ENCODE measurements at regions not wholly inside any gene's neighbourhood (a gene's known extent, or its start where the extent isn't known, plus 50 kb on each side); places are given as distances from the start of the nearest gene placed in this dataset.

DNA sequence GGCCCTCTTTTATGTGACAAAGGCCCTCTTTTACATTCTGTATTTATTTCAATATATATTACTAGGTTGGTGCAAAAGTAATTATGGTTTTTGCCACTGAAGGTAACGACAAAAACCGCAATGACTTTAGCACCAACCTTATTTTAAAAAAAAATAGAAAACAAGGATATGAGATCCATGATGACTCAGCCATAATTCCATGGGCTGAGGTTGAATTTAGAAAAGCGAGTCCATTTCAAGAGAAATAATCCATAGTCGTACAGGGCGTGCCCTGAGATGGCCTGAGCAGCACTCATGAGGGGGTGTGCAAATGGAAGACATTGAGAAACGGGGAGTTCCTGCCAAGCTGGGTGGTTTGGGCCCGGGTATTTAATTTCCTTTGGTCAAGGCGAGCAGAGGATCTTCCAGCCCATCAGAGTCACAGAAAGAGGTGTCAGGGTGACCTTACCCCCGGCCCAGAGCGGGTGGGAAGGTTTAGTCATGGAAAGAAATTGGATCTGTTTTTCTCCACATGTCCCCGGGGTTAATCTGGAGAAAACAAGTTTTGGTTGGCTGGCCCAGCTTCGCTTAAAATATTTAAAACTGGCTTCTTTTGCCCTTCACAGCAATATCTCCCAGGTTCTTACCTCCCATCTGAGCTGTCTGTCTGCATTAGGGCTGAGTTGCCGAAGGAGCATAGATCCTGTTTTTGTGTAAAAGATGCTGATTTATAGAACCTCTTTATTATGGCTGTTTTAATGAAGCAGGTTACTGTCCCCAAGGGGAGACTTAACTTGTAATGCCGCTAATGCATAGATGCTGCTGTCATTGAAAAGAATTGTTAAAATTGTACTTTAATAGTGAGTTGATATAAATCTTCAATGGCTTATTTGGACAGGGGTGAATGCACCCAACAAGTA lies 255.6 kb downstream of the PREX1 start:
- no peak for DNase-seq (ENCODE audit: low spot score)

DNA sequence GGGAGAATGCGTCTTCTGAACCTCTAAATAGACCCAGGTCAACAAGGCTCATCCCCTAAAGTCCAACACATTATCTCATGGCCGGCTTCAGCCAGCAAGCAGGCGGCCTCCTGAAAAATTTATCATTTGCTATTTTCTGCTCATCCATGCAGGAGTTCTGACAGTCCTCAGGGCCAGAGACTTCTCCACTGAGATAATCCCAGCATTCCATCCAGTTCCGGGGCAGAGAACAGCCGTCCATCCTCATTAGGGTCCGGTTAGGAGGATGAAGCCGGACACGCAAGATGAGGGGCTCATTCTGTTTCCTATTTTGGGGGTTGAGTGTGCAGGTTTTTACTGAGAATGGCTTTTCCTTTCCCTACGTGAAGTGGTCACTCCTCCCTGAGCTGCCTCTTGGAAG lies 258.1 kb downstream of the PREX1 start:
- no peak for DNase-seq (ENCODE audit: low spot score)

DNA sequence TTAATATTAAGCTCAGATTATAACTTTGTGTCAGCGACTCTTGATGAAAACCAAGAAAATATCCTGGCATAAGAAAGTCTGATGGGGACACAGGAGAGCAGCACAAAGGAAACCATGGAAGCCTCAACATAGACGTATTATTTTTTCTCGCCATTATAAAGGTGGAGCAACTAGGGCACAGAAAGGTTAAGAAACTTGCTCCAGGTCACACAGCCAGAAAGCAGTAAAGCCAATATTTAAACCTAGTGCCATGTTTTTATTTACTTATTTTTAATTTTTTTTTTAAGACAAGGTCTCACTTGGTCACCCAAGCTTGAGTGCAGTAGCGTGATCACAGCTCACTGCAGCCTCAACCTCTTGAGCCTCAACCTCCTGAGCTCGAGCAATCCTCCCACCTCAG lies 259.3 kb downstream of the PREX1 start:
- DNase-seq (ENCODE audit: low spot score), result no peak

DNA sequence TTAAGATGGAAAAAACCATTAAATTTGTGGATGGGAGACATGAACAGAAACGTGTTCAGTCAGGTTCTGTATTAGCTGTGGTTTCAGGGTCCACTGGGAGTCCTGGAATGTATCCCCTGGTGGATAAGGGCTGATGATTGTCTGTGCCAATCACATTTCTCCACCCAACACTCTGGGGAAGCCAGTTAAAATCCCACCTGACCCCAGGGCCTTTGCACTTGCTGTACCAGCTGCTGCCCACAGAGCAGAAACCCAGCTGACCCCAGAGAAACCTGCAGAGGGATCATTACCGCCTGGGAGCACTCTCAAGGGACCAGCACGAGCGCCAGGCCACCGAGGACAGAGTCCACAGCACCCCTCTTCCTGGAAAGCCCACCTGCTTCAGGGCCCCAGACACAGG lies 260.7 kb downstream of the PREX1 start:
- DNase-seq (ENCODE audit: low spot score), result no peak

DNA sequence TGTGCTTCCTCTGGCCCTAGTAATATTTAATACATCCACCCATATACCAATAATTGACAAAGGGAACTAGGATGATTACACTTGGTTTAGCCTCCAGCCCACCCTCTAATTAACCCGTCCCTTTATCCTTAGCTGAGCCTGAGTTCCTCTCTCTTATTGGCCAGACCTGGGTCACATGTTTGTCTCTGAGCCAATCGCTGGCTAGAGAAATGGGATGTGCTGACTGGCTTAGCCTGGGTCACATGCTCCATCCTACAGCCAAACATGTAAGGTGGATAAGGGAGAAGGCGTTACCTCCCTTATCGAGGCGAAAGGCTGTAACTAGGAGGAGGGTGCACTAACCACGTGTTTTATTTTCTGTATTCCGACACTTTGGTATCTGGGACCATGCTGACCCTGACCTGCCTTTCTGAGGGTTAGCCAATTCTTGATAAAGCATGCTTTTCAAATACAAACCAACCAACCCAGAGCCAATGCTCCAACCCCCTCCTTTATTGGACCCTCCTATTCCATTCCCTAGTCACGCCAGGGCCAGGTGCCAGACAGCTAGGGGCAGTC lies 262.7 kb downstream of the PREX1 start:
- DNase-seq (ENCODE audit: low spot score), result no peak

DNA sequence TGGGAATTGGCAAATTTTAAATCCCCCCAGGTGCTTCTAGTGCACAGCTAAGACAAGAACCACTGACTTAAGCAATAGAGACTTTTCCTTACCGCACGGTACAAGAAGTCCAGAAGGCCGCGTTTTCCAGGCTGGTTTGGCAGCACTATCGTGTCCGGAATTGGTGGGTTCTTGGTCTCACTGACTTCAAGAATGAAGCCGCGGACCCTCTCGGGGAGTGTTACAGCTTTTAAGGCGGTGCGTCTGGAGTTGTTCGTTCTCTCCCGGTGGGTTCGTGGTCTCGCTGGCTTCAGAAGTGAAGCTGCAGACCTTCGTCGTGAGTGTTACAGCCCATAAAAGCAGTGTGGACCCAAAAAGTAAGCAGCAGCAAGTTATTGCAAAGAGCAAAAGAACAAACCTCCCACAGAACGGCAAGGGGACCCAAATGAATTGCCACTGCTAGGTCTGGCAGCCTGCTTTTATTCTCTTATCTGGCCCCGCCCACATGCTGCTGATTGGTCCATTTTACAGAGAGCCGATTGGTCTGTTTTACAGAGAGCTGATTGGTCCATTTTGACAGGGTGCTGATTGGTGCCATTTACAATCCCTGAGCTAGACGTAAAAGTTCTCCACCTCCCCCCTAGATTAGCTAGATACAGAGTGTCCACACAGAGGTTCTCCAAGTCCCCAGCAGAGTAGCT lies 264.5 kb downstream of the PREX1 start:
- DNase-seq (ENCODE audit: low spot score), result no peak

DNA sequence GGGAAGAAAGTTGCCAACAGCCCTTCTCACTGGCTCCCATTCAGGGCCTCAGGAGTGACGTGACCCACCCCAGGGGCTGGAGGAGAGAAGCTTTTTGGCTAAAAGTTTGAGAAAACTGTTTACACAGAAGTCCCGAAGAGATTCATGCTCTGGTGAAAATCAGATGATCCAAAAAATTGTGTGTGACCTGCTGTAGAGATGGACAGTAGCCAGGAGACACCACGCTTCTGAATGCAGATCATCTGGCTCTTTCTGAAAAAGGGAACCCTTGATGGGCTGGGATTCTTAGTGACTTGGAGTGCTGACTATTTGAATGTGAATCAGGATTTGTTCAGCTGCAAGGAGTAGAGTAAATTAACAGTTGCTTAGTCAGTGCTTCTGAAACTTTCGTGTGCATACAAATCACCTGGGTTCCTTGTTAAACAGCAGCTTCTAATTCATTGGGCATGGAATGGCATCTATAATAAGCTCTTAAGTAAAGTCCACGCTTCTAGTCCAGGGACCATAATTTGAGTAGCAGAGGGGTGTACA lies 265.1 kb downstream of the PREX1 start:
- DNase-seq (ENCODE audit: low spot score), result no peak

DNA sequence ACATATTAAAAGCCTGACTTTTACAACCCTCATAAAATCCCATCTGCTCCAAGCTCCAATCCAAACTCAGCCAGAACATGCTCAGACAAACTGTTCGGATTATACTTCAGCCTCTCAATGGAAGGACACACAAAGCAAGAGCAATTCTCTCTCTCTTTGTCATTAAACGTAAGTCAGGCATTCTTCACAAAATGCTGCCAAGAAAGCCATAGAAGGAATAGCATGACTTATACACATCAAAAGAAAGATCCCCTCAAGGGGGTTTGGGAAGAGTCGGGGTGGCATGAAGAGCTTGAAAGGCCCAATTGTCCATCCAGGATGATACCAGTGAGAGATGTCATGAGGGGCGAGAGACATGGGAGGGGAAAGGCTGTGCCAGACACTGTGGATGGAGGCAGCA lies 268.9 kb downstream of the PREX1 start:
- DNase-seq (ENCODE audit: low spot score), result no peak

DNA sequence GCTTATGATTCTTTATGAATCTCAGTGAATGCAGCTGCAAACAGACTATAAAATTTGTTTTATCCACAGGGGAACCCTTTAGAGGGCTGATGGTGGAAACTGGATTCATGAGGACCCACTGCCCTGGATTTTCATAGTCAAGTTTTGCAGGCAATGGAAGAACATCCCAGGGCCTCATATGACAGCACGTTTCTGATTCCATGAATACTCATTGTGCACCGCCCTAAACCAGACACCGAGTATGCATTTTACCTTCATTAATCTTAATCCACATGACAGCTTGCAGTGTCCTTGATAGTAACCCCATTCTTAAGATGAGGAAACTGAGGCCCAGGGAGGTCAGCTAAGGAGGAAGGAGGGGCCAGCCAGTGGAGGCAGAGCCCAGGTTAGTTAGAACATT lies 270.4 kb downstream of the PREX1 start:
- no peak for DNase-seq (ENCODE audit: low spot score)

DNA sequence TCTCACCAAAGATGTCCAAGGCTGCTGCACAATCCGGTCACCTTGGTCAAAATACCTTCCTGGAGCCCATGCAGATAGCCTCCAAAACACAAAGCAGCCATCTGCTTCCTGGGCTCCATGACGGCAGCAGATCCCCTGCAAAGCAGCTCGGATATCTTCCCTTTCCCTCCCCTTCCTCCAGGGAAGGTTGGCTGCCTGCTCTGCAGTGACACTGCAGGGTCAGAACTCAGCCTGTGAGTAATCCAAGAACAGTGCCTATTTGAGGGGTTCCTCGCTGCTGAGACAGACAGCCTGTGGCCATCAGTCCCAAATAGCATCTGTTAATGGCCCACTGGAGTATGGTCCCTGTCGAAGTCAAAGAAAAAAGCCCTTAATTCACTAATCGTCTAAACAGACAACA lies 270.8 kb downstream of the PREX1 start:
- no peak for DNase-seq (ENCODE audit: low spot score)

DNA sequence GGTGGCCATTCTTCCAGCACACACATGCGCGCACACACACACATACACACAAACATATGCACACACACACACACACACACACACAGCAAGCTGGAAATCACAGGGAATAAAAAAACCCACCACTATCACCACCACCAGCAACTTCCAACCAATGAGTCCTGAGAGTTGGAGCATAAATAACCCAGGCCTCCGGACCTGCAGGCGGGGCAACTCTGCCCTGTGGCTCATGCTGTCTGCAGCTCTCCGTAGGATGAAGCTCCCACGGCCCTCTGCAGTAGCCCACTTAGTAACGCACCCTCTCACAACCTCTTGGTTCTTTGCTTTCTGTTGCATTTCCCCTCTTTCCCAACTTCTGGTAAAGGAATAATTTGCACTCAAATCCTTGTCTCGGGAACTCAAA lies 275.2 kb downstream of the PREX1 start:
- no peak for DNase-seq (ENCODE audit: low spot score)

DNA sequence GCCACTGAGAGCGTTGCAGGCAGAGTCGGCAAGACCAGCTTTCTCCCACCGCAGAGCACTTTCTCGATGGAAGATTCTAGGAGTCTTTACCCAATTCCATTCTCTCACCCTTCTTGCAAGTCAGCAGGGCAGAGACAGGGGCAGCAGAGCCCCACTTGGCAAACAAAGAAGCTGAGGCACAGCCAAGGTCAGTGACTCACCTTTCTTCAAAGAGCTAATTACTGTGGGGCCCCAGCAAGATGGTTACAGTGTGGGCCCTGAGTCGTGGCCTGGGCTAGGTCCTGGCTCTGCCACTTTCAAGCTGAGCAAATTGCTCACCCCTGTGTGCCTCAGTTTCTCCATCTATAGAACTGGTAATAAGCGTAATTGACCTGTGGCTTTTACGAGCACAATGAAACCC lies 277.0 kb downstream of the PREX1 start:
- no peak for DNase-seq (ENCODE audit: low spot score)

DNA sequence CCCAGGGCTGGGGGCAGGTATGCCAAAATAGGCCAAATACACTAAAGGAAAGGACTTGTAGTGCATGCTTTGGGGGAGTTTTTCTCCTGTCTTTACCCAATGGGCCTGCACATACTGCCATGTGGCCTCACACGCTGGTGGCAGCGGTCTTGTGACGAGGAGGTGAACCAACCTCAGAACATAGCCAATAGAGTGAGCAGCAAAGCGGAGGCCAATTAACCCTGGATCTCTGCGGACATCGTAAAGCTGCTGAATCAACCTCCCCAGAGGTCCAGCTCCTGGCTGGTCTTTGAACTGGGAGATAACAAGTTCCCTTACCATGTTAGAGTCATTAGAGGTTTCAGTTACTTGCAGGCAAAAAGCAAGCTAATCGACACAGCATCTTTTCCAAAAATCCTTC lies 280.1 kb downstream of the PREX1 start:
- no peak for DNase-seq (ENCODE audit: low spot score)

DNA sequence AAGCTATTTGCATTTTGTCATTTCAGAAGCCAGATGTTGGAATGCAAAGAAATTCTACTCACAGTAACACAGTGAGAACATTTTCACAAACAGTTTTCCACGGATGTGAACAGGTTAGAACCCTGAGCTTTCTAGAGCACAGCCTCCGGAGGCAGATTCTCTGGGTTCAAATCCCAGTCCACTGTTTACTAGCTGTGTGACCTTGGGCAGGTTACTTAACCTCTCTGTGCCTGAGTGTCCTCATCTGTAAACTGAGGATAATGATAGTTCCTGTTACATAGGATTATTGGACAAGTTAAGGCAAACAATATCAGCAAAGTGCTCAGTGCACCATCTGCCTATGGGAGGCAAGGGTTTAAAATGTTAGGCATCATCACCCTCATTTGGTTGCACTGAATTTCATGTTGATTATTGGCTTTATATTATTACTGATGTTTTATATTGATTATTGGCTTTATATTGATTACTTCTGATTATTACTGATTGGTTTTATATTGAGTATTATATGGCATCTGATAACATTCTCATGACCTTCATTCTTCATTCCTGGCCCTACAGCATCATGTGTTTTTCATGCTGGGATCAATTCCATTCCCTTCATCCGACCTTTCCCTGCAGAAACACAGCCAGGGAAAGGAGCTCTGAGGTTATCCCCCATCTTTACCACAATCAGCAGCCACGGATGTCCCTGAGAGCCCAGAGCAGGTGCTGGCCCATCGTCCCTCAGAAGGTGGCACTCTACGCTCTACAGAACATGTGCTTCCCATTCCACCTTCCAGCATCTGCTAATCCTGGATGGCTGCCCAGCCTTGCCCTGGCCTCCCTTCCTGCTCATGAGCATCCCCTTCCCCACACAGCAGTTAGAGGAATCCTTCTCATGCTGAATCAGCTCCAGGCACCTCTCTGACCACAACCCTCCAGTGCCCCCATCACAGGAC lies 283.1 kb downstream of the PREX1 start:
- DNase-seq (ENCODE audit: low spot score), result no peak

DNA sequence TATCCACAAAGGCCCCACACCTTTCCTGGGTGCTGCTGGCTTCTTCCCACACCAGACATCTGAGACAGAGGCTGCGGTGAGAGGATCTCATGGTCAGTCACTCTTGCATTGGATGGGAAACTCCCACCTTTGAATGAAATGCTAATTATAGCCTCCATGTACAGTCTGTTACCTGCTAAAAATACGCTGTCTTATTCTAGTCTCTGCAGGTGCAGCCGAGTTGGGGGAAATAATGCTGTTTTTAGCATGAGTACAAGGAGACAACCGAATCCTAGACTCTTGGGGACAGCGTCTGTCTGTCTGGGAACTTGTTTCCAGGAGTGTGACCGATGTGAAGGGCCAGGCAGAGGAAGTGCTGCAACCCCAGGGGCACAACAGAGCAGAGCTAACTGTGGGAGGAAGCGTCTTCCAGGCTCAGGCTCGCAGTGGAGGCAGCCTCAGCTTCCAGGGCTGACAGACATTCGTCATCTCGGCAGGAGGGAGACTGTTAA lies 286.2 kb downstream of the PREX1 start:
- DNase-seq (ENCODE audit: low spot score), result no peak

DNA sequence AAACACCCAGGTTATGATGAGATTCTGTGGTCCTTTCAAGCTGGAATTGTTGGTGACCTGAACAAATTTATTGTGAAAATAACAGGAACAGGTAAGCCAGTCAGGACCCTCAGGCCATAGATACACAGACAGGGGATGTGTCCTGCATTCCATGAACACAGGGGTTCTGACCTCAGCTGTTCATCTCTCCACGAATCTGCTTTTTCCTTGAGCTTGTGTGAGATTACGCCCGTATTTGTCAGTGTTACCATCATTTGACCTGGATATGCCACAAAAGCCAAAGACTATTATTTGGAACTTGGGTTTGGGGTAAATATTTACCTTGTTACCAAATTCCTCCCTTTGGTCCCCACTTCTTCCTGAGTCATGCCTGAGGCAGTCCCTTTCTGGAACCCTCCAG lies 288.9 kb downstream of the PREX1 start:
- DNase-seq (ENCODE audit: low spot score), result no peak

DNA sequence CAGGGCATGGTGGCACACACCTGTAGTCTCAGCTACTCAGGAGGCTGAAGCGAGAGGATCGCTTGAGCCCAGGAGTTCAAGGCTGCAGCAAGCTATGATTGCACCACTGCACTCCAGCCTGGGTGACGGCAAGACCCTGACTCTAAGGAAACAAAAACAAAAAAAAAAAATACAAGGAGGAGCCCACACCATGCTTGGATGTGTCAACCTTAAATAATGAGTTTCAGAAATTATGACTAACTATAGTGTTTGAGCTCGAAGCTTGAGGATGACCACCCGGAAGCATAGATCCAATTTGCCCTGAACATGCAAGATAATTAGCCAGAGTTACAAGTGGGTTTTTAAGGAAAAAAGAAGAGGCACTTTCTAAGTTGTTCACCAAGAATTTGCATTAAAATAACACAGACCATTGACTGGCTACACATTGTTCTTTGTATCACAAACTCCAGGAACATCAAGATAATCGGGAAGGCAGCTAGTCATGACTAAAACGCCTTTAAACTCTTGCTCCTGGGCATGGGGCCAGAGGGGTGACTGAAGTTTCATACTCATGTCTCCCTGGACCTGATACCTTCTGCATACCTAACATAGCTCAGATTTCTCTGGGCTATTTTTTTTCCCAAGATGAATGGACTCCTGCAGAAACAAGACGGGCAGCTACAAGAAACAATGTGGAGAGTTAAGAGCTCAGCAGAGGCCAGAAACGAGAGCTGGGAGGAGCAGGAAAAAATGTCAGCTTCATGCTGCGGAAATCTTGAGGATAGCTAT lies 289.6 kb downstream of the PREX1 start:
- DNase-seq (ENCODE audit: low spot score), result no peak

DNA sequence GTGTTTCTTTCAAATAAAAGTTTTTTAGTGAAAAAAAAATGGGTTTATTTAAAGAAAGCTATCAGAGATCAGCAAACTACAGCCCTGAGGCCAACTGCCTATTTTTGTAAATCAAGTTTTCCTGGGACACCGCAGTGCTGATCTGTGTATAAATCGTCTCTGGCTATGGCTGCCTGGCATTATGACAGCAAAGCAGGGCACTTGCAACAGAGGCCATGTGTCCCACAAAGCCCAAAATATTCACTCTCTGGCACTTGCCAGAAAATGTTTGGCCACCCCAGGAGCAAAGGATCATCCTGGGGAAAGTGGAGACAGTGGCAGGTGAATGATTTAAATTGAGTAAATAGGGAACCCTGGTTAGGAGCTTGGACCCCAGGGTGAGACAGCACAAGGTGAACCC lies 291.6 kb downstream of the PREX1 start:
- no peak for DNase-seq (ENCODE audit: low spot score)

DNA sequence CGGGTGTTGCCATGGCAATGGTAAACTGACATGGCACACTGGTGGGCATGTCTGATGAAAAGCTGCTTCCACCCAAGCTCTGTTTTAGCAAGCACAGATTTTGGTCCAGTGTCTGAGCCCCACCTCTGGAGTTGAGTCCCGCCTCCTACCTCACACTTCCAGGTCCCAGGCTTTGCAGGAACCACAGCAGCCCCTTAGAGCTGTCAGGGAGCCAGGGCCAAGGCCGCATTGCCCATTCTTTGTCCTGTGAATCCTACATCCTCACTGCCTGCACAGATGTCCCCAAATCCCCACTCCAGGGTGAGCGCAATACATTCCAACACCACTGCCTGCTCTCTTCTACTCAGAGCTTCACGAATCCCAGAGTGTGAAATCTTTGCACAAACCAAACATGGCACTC lies 292.2 kb downstream of the PREX1 start:
- DNase-seq (ENCODE audit: low spot score), result no peak

DNA sequence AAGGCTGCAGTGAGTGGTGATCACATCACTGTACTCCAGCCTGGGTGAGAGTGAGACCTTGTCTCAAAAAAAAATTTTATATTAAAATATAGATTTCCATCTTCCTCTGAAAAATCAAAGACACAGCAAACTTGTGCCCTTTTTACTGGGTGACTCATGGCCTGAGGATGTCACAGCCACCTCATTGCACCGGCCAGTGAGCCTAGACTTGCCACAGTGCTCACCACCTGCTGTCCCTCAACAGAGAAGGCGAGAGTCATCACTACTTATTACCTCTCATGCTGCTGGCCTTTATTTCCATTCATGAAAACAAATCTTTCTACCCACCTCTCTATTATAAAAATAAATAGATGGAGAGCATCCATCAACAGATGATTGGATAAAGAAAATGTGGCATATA lies 295.8 kb downstream of the PREX1 start:
- no peak for DNase-seq (ENCODE audit: low spot score)

DNA sequence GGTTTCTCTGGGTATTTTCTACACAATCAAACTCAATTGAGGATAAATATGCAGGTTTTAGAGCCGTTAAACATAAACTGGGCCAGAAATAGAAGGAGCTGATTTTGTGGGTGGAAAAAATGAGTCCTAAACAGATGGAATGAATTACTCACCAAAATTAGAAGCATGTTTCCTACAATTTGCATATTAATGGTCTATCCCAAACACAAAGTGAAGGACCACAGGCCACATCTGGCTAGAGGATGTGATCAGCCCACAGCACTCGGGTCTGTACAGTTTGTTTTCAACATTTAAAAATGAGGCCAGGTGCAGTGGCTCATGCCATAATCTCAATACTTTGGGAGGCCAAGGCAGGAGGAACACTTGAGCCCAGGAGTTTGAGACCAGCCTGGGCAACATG lies 296.3 kb downstream of the PREX1 start:
- no peak for DNase-seq (ENCODE audit: low spot score)
